Endothelial cell of umbilical vein (primary cell): ENCODE measurements at regions not wholly inside any gene's neighbourhood (a gene's known extent, or its start where the extent isn't known, plus 50 kb on each side); places are given as distances from the start of the nearest gene placed in this dataset.

Experiments used
- CTCF ChIP-seq, 2 donors: IDR thresholded peaks; 1 replicate in 1 of 2; 2 replicates in 1 of 2; pipeline ENCODE4 v1.5.1; 2011; ENCODE audit warnings: low read length in 2 of 2, mild to moderate bottlenecking in 2 of 2, moderate library complexity in 2 of 2, control low read depth in 1 of 2, inconsistent platforms in 1 of 2, low read depth in 1 of 2; ENCODE audit not compliant: insufficient read depth in 1 of 2; ENCODE audit errors: extremely low read depth in 1 of 2
- GATA2 ChIP-seq: IDR thresholded peaks from 2 replicates; pipeline ENCODE4 v1.7.0; 2011; ENCODE audit warnings: low read depth, mild to moderate bottlenecking, moderate library complexity, mixed read lengths, low read length; ENCODE audit not compliant: insufficient read length, insufficient read depth
- POLR2A ChIP-seq: IDR thresholded peaks from 2 replicates; pipeline ENCODE4 v1.6.1; 2012; ENCODE audit warnings: low read depth, mild to moderate bottlenecking, control low read depth, low read length
- POLR2AphosphoS5 ChIP-seq: IDR thresholded peaks from 2 replicates; pipeline ENCODE4 v1.6.1; 2012; ENCODE audit warnings: low read depth, mild to moderate bottlenecking, control low read depth, low read length, moderate library complexity; ENCODE audit not compliant: insufficient read depth

DNA sequence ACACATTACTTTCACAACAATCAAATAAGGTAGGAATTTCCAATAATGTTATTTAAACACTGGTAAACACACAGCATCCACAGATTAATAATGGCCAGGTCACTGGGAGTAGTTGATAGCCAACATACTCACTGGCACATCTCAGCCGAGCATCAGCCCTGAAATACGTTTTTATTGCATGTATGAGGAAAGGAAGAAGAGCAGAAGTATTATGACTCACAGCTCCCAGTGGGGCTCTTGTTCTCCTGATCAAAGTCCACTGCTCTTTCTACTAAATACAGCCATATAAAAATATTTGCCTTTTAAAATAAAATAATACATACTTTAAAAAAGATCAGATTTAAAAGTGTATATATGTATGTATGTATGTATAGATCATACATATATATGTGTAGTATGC is 999.6 kb downstream of the SUCLG1 start:
- TF ChIP-seq CTCF (IDR thresholded peaks at IDR 0.05; ENCODE audit: extremely low read depth in 1 of 2, insufficient read depth in 1 of 2, low read depth in 1 of 2, low read length in 2 of 2) (no peak), GATA2 (no peak), POLR2A (no peak), POLR2AphosphoS5 (no peak)
